D721Med (cell line): ENCODE measurements at regions not wholly inside any gene's neighbourhood (a gene's known extent, or its start where the extent isn't known, plus 50 kb on each side); places are given as distances from the start of the nearest gene placed in this dataset.

Experiments
- DNase-seq: peaks from one replicate; pipeline ENCODE4 v3.0.0; 2011; ENCODE audit warnings: low spot score; ENCODE audit not compliant: insufficient read length
- FAIRE-seq: peaks from 2 replicates; lab custom pipeline; 2011; peaks lifted over from hg19 to GRCh38; lab: Jason Lieb, UNC
- TF ChIP-seq, protein P1 (sequence below): IDR thresholded peaks from 2 replicates; pipeline ENCODE4 v1.5.1; 2012; ENCODE audit warnings: mild to moderate bottlenecking, control low read depth; ENCODE audit not compliant: insufficient read depth; ENCODE audit errors: missing control alignments

DNA sequence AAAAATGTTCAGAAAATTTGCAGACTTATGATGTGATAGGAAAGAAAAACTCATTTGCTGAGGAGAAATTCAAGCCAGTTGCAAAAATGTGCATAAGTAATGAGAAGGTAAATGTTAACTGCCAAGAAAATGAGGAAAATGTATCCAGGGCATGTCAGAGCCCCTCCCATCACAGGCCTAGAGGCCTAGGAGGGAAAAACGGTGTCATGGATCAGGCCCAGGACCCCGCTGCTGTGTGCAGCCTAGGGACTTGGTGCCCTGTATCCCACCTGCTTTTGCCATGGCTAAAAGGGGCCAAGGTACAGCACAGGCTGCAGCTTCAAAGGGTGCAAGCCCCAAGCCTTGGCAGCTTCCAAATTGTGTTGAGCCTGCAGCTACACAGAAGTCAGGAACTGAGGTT is 214.0 kb upstream of the ADGRL4 start:
- TF ChIP-seq, protein P1, sequence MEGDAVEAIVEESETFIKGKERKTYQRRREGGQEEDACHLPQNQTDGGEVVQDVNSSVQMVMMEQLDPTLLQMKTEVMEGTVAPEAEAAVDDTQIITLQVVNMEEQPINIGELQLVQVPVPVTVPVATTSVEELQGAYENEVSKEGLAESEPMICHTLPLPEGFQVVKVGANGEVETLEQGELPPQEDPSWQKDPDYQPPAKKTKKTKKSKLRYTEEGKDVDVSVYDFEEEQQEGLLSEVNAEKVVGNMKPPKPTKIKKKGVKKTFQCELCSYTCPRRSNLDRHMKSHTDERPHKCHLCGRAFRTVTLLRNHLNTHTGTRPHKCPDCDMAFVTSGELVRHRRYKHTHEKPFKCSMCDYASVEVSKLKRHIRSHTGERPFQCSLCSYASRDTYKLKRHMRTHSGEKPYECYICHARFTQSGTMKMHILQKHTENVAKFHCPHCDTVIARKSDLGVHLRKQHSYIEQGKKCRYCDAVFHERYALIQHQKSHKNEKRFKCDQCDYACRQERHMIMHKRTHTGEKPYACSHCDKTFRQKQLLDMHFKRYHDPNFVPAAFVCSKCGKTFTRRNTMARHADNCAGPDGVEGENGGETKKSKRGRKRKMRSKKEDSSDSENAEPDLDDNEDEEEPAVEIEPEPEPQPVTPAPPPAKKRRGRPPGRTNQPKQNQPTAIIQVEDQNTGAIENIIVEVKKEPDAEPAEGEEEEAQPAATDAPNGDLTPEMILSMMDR, result no peak
- DNase-seq, result no peak
- FAIRE-seq, result no peak

DNA sequence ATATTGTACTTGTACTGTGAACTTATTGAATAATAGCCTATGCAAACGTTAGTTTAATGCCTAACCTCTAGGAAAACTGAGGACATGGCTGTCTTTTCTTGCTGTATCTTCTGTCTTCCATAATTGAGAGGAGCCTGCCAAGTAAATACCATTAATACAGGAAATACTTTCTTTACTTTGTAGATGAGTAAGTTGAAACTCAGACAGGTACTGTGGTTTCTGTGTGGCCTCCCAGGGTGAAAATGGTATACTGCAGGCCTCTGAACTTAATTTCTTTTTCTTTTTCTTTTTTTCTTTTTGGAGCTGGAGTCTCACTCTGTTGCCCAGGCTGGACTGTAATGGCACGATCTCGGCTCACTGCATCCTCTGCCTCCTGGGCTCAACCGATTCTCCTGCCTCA is 208.8 kb upstream of the ADGRL4 start:
- FAIRE-seq, result no peak
- TF ChIP-seq, protein P1, result no peak
- DNase-seq, result no peak

DNA sequence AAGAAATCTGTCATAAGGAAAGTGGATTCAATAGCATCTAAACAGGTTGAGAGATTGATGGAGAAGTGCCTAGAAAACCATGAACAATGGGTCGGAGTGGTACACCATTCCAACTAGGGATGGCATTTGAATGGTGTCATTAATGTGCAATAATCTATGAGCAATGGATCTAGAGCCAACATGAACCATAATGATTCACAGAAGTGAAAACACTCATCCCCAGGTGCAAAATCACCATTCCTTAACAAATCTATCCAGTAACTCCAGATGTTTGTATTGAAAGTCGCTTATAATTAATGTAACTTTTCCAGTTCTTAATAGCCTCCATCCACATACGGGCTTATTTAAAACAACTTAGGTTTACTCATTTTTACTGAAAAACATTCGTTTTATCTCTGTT is 201.3 kb upstream of the ADGRL4 start:
- no peak for DNase-seq
- FAIRE-seq, result no peak

DNA sequence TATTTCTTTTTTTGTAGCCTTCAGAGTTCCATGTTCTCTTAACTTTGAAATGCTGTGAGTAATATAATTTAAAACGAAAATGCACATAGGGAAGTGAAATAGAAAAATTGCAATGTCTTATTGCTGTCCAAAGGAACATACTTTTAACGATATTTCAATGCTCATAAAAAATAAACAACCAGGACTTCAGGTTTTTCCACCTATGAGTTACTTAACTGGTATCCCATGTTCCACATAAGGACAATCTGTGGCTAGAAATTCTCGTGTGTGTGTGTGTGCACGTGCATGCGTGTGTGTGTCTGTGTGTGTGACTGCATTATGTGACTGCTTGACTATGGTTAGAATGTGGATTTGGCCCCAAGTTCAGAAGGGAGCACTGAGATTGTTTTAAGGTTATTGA is 200.8 kb upstream of the ADGRL4 start:
- TF ChIP-seq, protein P1, result no peak
- DNase-seq (no peak), FAIRE-seq (no peak)

More for the DNA sequence above, 201.3 kb upstream of the ADGRL4 start:
- TF ChIP-seq, protein P1, result no peak

DNA sequence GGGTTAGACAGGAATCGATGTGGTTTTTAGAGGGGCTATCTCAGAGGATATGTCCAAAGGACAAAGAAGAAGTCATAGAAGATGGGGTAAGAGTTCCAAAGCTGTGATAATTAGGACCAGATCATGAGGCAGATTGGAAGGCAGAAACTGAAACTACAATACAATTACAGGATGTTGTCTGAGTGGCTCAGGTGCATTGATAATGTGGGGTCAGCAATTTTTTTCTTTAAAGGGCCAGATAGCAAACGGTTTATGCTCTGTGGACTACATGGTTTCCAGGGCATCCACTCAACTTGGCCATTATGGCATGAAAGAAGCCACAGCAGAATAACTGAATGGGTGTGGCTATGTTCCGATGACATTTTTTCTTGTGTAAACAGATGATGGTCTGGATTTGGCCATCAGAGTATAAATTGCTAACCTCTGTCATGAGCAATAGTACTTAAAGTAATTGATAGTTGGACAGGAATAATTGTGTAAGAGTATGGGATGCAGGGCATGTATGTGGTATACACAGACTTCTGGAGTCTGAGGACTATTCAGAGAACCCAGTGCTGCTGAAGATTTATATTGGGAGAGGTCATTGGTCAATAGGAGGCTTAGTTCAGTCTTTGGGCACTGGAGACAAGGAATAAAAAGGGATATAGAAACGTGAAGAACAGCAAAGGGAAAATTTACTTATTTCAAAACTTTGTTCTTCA is 198.4 kb upstream of the ADGRL4 start:
- TF ChIP-seq, protein P1, result no peak
- DNase-seq (no peak), FAIRE-seq (no peak)

DNA sequence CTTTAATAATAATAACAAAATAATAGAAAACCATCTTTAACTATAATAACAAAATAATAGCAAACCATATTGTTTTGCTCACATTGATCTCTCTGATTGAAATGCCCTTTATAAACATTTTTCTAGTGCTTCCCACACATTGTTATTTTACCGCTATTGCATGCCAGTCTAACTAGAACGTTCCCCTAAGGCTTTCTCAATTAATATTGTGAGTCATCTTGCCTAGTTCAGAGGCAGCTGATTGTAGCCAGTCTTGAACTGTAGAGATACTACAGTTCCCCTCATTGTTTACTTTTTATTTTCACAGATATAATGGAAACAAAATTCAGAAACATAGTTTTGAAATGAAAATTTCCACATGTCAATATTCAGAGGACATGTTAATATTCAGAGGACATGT is 192.3 kb upstream of the ADGRL4 start:
- DNase-seq (no peak), FAIRE-seq (no peak)
- TF ChIP-seq, protein P1, result no peak

DNA sequence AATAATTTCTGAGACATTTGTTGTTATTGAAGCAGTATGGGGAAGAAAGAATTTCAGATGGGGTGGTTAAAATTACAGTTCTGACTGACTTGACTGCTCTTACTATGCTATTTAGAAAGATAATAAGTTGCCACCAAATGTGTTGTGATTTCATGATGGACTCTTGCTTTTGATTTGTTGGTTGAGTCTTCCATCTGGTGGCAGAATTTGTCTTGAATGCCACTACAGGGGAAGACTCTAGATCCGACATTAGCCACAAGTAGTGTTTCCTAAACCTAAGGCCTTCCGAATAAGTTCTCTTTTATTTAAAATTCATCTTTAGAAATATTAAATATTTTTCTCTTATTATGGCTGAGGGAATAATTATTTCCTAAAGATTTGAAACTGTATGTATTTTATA is 190.9 kb upstream of the ADGRL4 start:
- no peak for FAIRE-seq
- TF ChIP-seq, protein P1, result peak; percentile 57
- DNase-seq, result no peak
